HL-60 (cell line): ENCODE measurements at regions not wholly inside any gene's neighbourhood (a gene's known extent, or its start where the extent isn't known, plus 50 kb on each side); places are given as distances from the start of the nearest gene placed in this dataset.

ENCODE experiments used
- GABPA ChIP-seq: IDR thresholded peaks from 2 replicates; pipeline ENCODE4 v1.6.1; 2012; ENCODE audit warnings: low read depth
- POLR2AphosphoS5 ChIP-seq: IDR thresholded peaks from 2 replicates; pipeline ENCODE4 v1.6.1; 2012; ENCODE audit warnings: low read depth
- SPI1 ChIP-seq: IDR thresholded peaks from 2 replicates; pipeline ENCODE4 v1.6.1; 2012; ENCODE audit warnings: low read depth, mild to moderate bottlenecking, borderline replicate concordance
- TF ChIP-seq, protein P1 (sequence below): IDR thresholded peaks from one replicate; pipeline ENCODE4 v1.5.1; 2011; ENCODE audit warnings: low read length, control low read depth, inconsistent platforms; ENCODE audit not compliant: insufficient read depth
- TF ChIP-seq, protein P2 (sequence below): IDR thresholded peaks from 2 replicates; pipeline ENCODE4 v1.6.1; 2012; ENCODE audit warnings: low read depth; ENCODE audit not compliant: insufficient replicate concordance

DNA sequence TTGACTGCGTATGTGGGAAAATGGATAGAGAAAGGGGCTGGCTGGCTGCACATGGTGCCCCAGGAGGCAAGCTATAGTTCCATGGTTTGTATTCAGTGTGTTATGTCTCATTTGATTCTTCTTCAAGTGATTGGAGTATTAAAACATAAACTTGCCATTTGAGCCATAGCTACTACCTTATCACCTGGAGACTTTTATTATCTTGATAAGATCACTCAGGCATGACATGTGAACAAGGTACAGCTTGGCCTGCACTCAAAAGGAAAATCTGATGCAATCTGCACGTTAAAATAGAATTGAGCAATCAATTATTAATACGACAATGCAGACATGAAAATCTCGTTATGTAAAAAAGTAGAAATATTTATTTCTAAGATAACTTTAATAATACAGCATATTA is 116.9 kb downstream of the RND3 start:
- TF ChIP-seq, protein P1, sequence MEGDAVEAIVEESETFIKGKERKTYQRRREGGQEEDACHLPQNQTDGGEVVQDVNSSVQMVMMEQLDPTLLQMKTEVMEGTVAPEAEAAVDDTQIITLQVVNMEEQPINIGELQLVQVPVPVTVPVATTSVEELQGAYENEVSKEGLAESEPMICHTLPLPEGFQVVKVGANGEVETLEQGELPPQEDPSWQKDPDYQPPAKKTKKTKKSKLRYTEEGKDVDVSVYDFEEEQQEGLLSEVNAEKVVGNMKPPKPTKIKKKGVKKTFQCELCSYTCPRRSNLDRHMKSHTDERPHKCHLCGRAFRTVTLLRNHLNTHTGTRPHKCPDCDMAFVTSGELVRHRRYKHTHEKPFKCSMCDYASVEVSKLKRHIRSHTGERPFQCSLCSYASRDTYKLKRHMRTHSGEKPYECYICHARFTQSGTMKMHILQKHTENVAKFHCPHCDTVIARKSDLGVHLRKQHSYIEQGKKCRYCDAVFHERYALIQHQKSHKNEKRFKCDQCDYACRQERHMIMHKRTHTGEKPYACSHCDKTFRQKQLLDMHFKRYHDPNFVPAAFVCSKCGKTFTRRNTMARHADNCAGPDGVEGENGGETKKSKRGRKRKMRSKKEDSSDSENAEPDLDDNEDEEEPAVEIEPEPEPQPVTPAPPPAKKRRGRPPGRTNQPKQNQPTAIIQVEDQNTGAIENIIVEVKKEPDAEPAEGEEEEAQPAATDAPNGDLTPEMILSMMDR = no peak
- TF ChIP-seq POLR2AphosphoS5 (no peak), GABPA (no peak), SPI1 (no peak)
- TF ChIP-seq, protein P2, sequence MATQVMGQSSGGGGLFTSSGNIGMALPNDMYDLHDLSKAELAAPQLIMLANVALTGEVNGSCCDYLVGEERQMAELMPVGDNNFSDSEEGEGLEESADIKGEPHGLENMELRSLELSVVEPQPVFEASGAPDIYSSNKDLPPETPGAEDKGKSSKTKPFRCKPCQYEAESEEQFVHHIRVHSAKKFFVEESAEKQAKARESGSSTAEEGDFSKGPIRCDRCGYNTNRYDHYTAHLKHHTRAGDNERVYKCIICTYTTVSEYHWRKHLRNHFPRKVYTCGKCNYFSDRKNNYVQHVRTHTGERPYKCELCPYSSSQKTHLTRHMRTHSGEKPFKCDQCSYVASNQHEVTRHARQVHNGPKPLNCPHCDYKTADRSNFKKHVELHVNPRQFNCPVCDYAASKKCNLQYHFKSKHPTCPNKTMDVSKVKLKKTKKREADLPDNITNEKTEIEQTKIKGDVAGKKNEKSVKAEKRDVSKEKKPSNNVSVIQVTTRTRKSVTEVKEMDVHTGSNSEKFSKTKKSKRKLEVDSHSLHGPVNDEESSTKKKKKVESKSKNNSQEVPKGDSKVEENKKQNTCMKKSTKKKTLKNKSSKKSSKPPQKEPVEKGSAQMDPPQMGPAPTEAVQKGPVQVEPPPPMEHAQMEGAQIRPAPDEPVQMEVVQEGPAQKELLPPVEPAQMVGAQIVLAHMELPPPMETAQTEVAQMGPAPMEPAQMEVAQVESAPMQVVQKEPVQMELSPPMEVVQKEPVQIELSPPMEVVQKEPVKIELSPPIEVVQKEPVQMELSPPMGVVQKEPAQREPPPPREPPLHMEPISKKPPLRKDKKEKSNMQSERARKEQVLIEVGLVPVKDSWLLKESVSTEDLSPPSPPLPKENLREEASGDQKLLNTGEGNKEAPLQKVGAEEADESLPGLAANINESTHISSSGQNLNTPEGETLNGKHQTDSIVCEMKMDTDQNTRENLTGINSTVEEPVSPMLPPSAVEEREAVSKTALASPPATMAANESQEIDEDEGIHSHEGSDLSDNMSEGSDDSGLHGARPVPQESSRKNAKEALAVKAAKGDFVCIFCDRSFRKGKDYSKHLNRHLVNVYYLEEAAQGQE = no peak
